Left renal pelvis (tissue), 4 donors: ENCODE measurements at regions not wholly inside any gene's neighbourhood (a gene's known extent, or its start where the extent isn't known, plus 50 kb on each side); places are given as distances from the start of the nearest gene placed in this dataset.
"Not testable (repeated sequence)": the region's sequence is repeated elsewhere in the genome, so short reads cannot be mapped to it uniquely, and the experiment has no call there.

Experiments used
- DNase-seq, 4 donors: peaks; one replicate each; pipeline ENCODE4 v3.0.0-alpha.2; 2013; ENCODE audit warnings: low read depth in 4 of 4, low spot score in 3 of 4

- DNase-seq, result no peak
Observed at GRCh38 chr15:66882251-66883020, 180.4 kb downstream of the SMAD6 start.

- peak; percentile 47 to 60 (median 58) for DNase-seq
Observed at GRCh38 chr15:66883284-66883911, 181.4 kb downstream of the SMAD6 start.

- no peak for DNase-seq
Observed at GRCh38 chr15:66884115-66884622, 181.2 kb upstream of the SMAD3 start.

- no peak for DNase-seq
Observed at GRCh38 chr15:66884661-66885237, 180.7 kb upstream of the SMAD3 start.

GRCh38 chr15:66885281-66885915 lies 180.0 kb upstream of the SMAD3 start:
- DNase-seq, result no peak

GRCh38 chr15:66886241-66886675 lies 179.1 kb upstream of the SMAD3 start:
- DNase-seq, result no peak

- DNase-seq, result no peak
Observed at GRCh38 chr15:66886686-66887273, 178.6 kb upstream of the SMAD3 start.

- DNase-seq, result not testable (repeated sequence)
Observed at GRCh38 chr15:66889298-66889697, 176.1 kb upstream of the SMAD3 start.

- DNase-seq, result no peak
Observed at GRCh38 chr15:66891776-66892175, 173.6 kb upstream of the SMAD3 start.

- no peak for DNase-seq
Observed at GRCh38 chr15:66893294-66893693, 172.1 kb upstream of the SMAD3 start.

- DNase-seq, result no peak
Observed at GRCh38 chr15:66894363-66894762, 171.0 kb upstream of the SMAD3 start.

- DNase-seq, result no peak
Observed at GRCh38 chr15:66894986-66895780, 170.2 kb upstream of the SMAD3 start.

GRCh38 chr15:66895794-66896453 lies 169.5 kb upstream of the SMAD3 start:
- DNase-seq, result no peak

- DNase-seq, result no peak
Observed at GRCh38 chr15:66896611-66897010, 168.8 kb upstream of the SMAD3 start.

- no peak for DNase-seq
Observed at GRCh38 chr15:66897416-66897815, 168.0 kb upstream of the SMAD3 start.

- no peak for DNase-seq
Observed at GRCh38 chr15:66897971-66898370, 167.4 kb upstream of the SMAD3 start.

- DNase-seq, result no peak
Observed at GRCh38 chr15:66898656-66899386, 166.6 kb upstream of the SMAD3 start.

- DNase-seq, result no peak
Observed at GRCh38 chr15:66899555-66900350, 165.6 kb upstream of the SMAD3 start.
